ENCODE measurements at regions not wholly inside any gene's neighbourhood (a gene's known extent, or its start where the extent isn't known, plus 50 kb on each side); places are given as distances from the start of the nearest gene placed in this dataset.

- DNase-seq (ENCODE audit: low read depth): no peak
- TF ChIP-seq CTCF (conservative IDR thresholded peaks at IDR 0.05; ENCODE audit: low read length): no peak
- H3K4me3 ChIP-seq (ENCODE audit: low read length): no peak overlapping the region
Observed at GRCh38 chr16:86093801-86094750, 195.1 kb downstream of the IRF8 start.

DNA sequence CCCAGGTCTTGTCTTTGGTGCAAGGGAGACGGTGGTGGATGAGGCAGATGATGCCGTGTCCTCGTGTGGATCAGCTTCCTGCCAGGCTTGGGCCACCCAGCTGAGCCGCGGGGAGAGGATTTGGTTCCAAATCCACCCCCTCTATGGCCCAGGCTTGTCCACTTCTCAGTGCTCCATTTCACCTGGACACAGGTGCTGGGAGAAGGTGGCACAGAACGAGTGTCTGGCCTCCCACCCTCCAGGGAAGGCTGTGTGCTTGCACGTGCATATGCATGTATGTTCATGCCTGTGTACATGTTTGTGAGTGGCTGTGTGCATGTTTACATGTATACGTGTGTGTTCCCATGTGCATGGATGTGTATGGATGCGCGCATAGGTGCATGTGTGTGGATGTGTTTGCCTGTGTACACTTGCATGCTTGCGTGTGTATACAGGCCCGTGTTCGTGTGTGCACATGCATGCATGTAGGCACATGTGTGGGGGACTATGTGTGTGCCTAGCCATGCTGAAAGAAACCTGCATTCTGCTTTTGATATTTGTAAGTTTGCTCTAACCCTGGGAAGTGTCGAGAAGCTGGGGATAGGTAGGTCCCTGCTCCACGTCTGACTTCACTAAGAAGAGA, 196.3 kb downstream of the IRF8 start:
- no peak for DNase-seq (ENCODE audit: low read depth)
- TF ChIP-seq CTCF (conservative IDR thresholded peaks at IDR 0.05; ENCODE audit: low read length): no peak
- H3K4me3 ChIP-seq (ENCODE audit: low read length): no peak overlapping the region

GRCh38 chr16:86095906-86096485, 197.0 kb downstream of the IRF8 start:
- no peak for DNase-seq (ENCODE audit: low read depth)
- H3K4me3 ChIP-seq (ENCODE audit: low read length): no peak overlapping the region
- TF ChIP-seq CTCF (conservative IDR thresholded peaks at IDR 0.05; ENCODE audit: low read length): no peak

DNA sequence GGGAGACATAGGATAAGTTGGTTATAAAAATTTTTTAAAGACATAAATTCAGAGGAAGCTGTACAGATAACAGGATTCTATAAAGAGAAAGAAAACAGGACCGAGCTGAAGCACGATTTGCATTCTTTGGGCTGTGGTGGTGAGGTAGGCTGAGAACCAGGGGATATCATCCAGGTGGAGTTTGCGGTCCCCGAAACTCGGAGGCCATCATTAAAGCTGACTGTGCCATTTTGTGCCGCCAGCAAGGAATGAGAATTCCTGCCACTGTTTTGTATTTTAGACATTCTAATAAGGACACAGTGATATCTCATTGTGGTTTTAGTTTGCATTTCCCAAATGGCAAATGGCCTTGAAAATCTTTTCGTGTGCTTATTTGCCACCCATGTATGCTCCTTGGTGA, 197.9 kb downstream of the IRF8 start:
- DNase-seq (ENCODE audit: low read depth): no peak
- no peak for TF ChIP-seq CTCF (conservative IDR thresholded peaks at IDR 0.05; ENCODE audit: low read length)
- no peak overlapping the region for H3K4me3 ChIP-seq (ENCODE audit: low read length)

DNA sequence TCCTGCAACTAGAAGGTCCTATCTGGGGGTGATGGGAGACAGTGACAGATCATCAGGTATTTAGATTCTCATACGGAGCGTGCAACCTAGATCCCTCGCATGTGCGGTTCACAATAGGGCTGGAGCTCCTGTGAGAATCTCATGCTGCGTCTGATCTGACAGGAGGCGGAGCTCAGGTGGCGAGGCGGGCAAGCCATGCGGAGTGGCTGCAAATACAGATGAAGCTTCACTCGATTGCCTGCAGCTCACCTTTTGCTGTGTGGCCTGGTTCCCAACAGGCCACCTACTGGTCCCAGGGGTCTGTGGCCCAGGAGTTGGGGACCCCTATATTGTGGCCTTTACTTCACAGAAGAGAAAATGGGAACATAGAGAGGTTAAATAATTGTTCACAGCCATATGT, 200.4 kb downstream of the IRF8 start:
- no peak for TF ChIP-seq CTCF (conservative IDR thresholded peaks at IDR 0.05; ENCODE audit: low read length)
- H3K4me3 ChIP-seq (ENCODE audit: low read length): no peak overlapping the region
- DNase-seq (ENCODE audit: low read depth): no peak

- DNase-seq (ENCODE audit: low read depth): no peak
- TF ChIP-seq CTCF (conservative IDR thresholded peaks at IDR 0.05; ENCODE audit: low read length): no peak
- no peak overlapping the region for H3K4me3 ChIP-seq (ENCODE audit: low read length)
Observed at GRCh38 chr16:86100205-86101136, 201.5 kb downstream of the IRF8 start.
